HG03442 (cell line): ENCODE measurements at regions not wholly inside any gene's neighbourhood (a gene's known extent, or its start where the extent isn't known, plus 50 kb on each side); places are given as distances from the start of the nearest gene placed in this dataset.
"Not testable (repeated sequence)": the region's sequence is repeated elsewhere in the genome, so short reads cannot be mapped to it uniquely, and the experiment has no call there.

Experiments
- ATAC-seq: cut with Tn5 transposase; IDR thresholded peaks from one replicate; pipeline ENCODE4 v1.9.1; 2021; ENCODE audit warnings: mild to moderate bottlenecking, moderate library complexity; ENCODE audit not compliant: unreplicated experiment

- no peak for ATAC-seq
Observed at GRCh38 chr2:236485519-236485918, 84.1 kb upstream of the ACKR3 start.

GRCh38 chr2:236489083-236489482, 80.5 kb upstream of the ACKR3 start:
- not testable (repeated sequence) for ATAC-seq

- ATAC-seq = no peak
Observed at GRCh38 chr2:236489895-236490404, 79.7 kb upstream of the ACKR3 start.

GRCh38 chr2:236496340-236496739, 73.3 kb upstream of the ACKR3 start:
- ATAC-seq = no peak

- ATAC-seq = no peak
Observed at GRCh38 chr2:236498369-236498768, 71.3 kb upstream of the ACKR3 start.

GRCh38 chr2:236499691-236500578, 69.7 kb upstream of the ACKR3 start:
- no peak for ATAC-seq

- ATAC-seq = no peak
Observed at GRCh38 chr2:236501026-236501425, 68.6 kb upstream of the ACKR3 start.

- ATAC-seq = no peak
Observed at GRCh38 chr2:236501531-236501930, 68.1 kb upstream of the ACKR3 start.

GRCh38 chr2:236503100-236503499, 66.5 kb upstream of the ACKR3 start:
- ATAC-seq = no peak

- ATAC-seq = no peak
Observed at GRCh38 chr2:236503583-236503982, 66.0 kb upstream of the ACKR3 start.

- no peak for ATAC-seq
Observed at GRCh38 chr2:236505041-236505440, 64.6 kb upstream of the ACKR3 start.

- ATAC-seq = no peak
Observed at GRCh38 chr2:236505648-236506047, 64.0 kb upstream of the ACKR3 start.

- ATAC-seq = no peak
Observed at GRCh38 chr2:236507393-236508085, 62.1 kb upstream of the ACKR3 start.

- ATAC-seq = no peak
Observed at GRCh38 chr2:236508466-236508865, 61.2 kb upstream of the ACKR3 start.

GRCh38 chr2:236510034-236510433, 59.6 kb upstream of the ACKR3 start:
- ATAC-seq = no peak

- no peak for ATAC-seq
Observed at GRCh38 chr2:236511266-236511665, 58.4 kb upstream of the ACKR3 start.

GRCh38 chr2:236512267-236512666, 57.4 kb upstream of the ACKR3 start:
- ATAC-seq = no peak

- peak; percentile 59 for ATAC-seq
Observed at GRCh38 chr2:236512902-236513435, 56.7 kb upstream of the ACKR3 start.

GRCh38 chr2:236513956-236514355, 55.7 kb upstream of the ACKR3 start:
- no peak for ATAC-seq

GRCh38 chr2:236516708-236517107, 52.9 kb upstream of the ACKR3 start:
- no peak for ATAC-seq

- no peak for ATAC-seq
Observed at GRCh38 chr2:236517251-236518031, 52.2 kb upstream of the ACKR3 start.
